ENCODE measurements at regions not wholly inside any gene's neighbourhood (a gene's known extent, or its start where the extent isn't known, plus 50 kb on each side); places are given as distances from the start of the nearest gene placed in this dataset.
"Not testable (repeated sequence)": the region's sequence is repeated elsewhere in the genome, so short reads cannot be mapped to it uniquely, and the experiment has no call there.

DNA sequence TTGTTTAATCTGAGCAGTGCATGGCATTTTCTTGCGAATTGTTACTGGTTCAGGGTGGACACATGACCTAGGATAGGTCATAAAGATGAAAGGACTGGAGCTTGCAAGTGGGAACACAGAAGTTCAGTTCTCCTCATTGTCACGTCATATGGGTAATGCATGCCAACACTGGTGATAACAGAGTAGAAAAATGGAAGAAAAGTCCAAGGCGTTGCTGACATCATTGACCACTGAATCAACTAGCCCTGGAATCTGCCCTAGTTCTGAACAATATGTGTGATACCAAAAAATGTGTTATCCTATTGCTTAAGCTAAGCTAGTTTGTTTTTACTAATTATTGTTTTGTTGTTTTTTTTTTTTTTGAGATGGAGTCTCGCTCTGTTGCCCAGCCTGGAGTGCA, 234.2 kb upstream of the MAF start:
- CTCF ChIA-PET: no interaction called here
- DNase-seq (ENCODE audit: low read depth, low spot score): no peak
- intact Hi-C loops (cut with micrococcal nuclease) (no loop called here), dilution Hi-C loops (cut with MboI; ENCODE audit: extremely low pct_ligation_motif_present, low sequenced_read_pairs) (no loop called here)
- no peak overlapping the region for H3K4me3 ChIP-seq (replicated peaks in 1 of 3; ENCODE audit: insufficient read depth in 1 of 3, low read depth in 1 of 3, low read length in 3 of 3)
- TF ChIP-seq EZH2 (IDR thresholded peaks at IDR 0.05; ENCODE audit: borderline replicate concordance, low read depth, low read length, severe bottlenecking): no peak
- no peak for TF ChIP-seq POLR2AphosphoS5 (IDR thresholded peaks at IDR 0.05; ENCODE audit: insufficient read depth, low read depth, low read length)
- no peak for TF ChIP-seq JUN (IDR thresholded peaks at IDR 0.05; ENCODE audit: borderline replicate concordance, insufficient read depth, insufficient read length, low read depth)
- no peak for TF ChIP-seq POLR2A (IDR thresholded peaks at IDR 0.05; ENCODE audit: low read depth, low read length)
- TF ChIP-seq MYC (IDR thresholded peaks at IDR 0.05; ENCODE audit: low read depth, low read length): no peak
- TF ChIP-seq GATA2 (IDR thresholded peaks at IDR 0.05; ENCODE audit: insufficient read depth, insufficient read length, low read depth, low read length): no peak
- TF ChIP-seq FOS (IDR thresholded peaks at IDR 0.05; ENCODE audit: borderline replicate concordance, insufficient read depth, low read length): no peak
- TF ChIP-seq, protein P1, sequence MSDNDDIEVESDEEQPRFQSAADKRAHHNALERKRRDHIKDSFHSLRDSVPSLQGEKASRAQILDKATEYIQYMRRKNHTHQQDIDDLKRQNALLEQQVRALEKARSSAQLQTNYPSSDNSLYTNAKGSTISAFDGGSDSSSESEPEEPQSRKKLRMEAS (IDR thresholded peaks at IDR 0.05; ENCODE audit: insufficient read depth, insufficient read length): no peak
- TF ChIP-seq, protein P2, sequence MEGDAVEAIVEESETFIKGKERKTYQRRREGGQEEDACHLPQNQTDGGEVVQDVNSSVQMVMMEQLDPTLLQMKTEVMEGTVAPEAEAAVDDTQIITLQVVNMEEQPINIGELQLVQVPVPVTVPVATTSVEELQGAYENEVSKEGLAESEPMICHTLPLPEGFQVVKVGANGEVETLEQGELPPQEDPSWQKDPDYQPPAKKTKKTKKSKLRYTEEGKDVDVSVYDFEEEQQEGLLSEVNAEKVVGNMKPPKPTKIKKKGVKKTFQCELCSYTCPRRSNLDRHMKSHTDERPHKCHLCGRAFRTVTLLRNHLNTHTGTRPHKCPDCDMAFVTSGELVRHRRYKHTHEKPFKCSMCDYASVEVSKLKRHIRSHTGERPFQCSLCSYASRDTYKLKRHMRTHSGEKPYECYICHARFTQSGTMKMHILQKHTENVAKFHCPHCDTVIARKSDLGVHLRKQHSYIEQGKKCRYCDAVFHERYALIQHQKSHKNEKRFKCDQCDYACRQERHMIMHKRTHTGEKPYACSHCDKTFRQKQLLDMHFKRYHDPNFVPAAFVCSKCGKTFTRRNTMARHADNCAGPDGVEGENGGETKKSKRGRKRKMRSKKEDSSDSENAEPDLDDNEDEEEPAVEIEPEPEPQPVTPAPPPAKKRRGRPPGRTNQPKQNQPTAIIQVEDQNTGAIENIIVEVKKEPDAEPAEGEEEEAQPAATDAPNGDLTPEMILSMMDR (IDR thresholded peaks at IDR 0.05; ENCODE audit: extremely low read depth in 1 of 2, insufficient read depth in 1 of 2, low read depth in 1 of 2, low read length in 2 of 2): no peak
- FAIRE-seq: no peak
- peaks cover 2% of the 10 kb centered on the region for H3K9me3 ChIP-seq (replicated peaks; ENCODE audit: control insufficient read depth, insufficient read depth, low read length)
- no peak overlapping the region for H2AFZ ChIP-seq (ENCODE audit: low read depth, low read length)
- no peaks in the 10 kb centered on the region for H3K36me3 ChIP-seq (ENCODE audit: control insufficient read depth in 2 of 2, extremely low read depth in 1 of 2, insufficient read depth in 2 of 2, low read length in 2 of 2)
- H3K4me2 ChIP-seq (ENCODE audit: insufficient read depth, low read length): no peak overlapping the region
- H3K27ac ChIP-seq (ENCODE audit: insufficient read depth, low read depth, low read length): no peak overlapping the region
- no peaks in the 10 kb centered on the region for H3K79me2 ChIP-seq (ENCODE audit: control insufficient read depth, insufficient read depth, low read length)
- H3K27me3 ChIP-seq (ENCODE audit: control insufficient read depth in 2 of 2, insufficient read depth in 2 of 2, low read length in 2 of 2): no peaks in the 10 kb centered on the region
- H3K9ac ChIP-seq (replicated peaks; ENCODE audit: extremely low read depth, insufficient read depth, low read length): no peak overlapping the region
- no TSS peak for BruUV-seq (replicated peaks)
- H3K9me1 ChIP-seq (replicated peaks; ENCODE audit: control insufficient read depth, extremely low read depth, insufficient read depth, low read length): no peaks in the 10 kb centered on the region
- no peaks in the 10 kb centered on the region for H3K4me1 ChIP-seq (ENCODE audit: control insufficient read depth, extremely low read depth, insufficient read depth, low read length)
- no peaks in the 10 kb centered on the region for H4K20me1 ChIP-seq (replicated peaks; ENCODE audit: control insufficient read depth, extremely low read depth, insufficient read depth, low read length)
- POLR2A ChIA-PET: no interaction called here

DNA sequence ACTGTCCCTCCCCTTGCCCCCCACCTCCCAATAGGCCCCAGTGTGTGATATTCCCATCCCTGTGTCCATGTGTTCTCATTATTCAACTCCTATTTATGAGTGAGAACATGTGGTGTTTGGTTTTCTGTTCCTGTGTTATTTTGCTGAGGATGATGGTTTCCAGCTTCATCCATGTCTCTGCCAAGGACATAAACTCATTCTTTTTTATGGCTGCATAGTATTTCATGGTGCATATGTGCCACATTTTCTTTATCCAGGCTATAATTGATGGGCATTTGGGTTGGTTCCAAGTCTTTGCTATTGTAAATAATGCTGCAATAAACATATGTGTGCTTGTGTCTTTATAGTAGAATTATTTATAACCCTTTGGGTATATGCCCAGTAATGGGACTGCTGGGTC, 233.5 kb upstream of the MAF start:
- H4K20me1 ChIP-seq (replicated peaks; ENCODE audit: control insufficient read depth, extremely low read depth, insufficient read depth, low read length); FAIRE-seq; H3K27me3 ChIP-seq (ENCODE audit: control insufficient read depth in 2 of 2, insufficient read depth in 2 of 2, low read length in 2 of 2); CTCF ChIA-PET; dilution Hi-C loops (cut with MboI; ENCODE audit: extremely low pct_ligation_motif_present, low sequenced_read_pairs); intact Hi-C loops (cut with micrococcal nuclease); H3K9me1 ChIP-seq (replicated peaks; ENCODE audit: control insufficient read depth, extremely low read depth, insufficient read depth, low read length); H3K9ac ChIP-seq (replicated peaks; ENCODE audit: extremely low read depth, insufficient read depth, low read length); H3K9me3 ChIP-seq (replicated peaks; ENCODE audit: control insufficient read depth, insufficient read depth, low read length); H3K27ac ChIP-seq (ENCODE audit: insufficient read depth, low read depth, low read length); BruUV-seq (replicated peaks); DNase-seq (ENCODE audit: low read depth, low spot score); H3K4me1 ChIP-seq (ENCODE audit: control insufficient read depth, extremely low read depth, insufficient read depth, low read length); POLR2A ChIA-PET; H3K36me3 ChIP-seq (ENCODE audit: control insufficient read depth in 2 of 2, extremely low read depth in 1 of 2, insufficient read depth in 2 of 2, low read length in 2 of 2); H3K4me2 ChIP-seq (ENCODE audit: insufficient read depth, low read length); H2AFZ ChIP-seq (ENCODE audit: low read depth, low read length); H3K4me3 ChIP-seq (replicated peaks in 1 of 3; ENCODE audit: insufficient read depth in 1 of 3, low read depth in 1 of 3, low read length in 3 of 3); H3K79me2 ChIP-seq (ENCODE audit: control insufficient read depth, insufficient read depth, low read length): not testable (repeated sequence)

All from endothelial cell of umbilical vein (primary cell).